Activated CD4-positive, alpha-beta T cell treated with anti-CD3 and anti-CD28 coated beads, Interleukin-2, amount 10 ng/mL, durations not matched to agents 24 days and 14 days (primary cell): ENCODE measurements at regions not wholly inside any gene's neighbourhood (a gene's known extent, or its start where the extent isn't known, plus 50 kb on each side); places are given as distances from the start of the nearest gene placed in this dataset.

Experiments used
- DNase-seq: peaks from one replicate; pipeline ENCODE4 v3.0.0; 2022
- H3K27ac Mint-ChIP-seq: one replicate; pipeline ENCODE4 v1.8.0; 2022; ENCODE audit warnings: mild to moderate bottlenecking, mixed read lengths
- H3K27me3 Mint-ChIP-seq: one replicate; pipeline ENCODE4 v1.8.0; 2022; ENCODE audit warnings: mixed read lengths
- H3K36me3 Mint-ChIP-seq: one replicate; pipeline ENCODE4 v1.8.0; 2022; ENCODE audit warnings: low read depth, mild to moderate bottlenecking, mixed read lengths
- H3K4me1 Mint-ChIP-seq: one replicate; pipeline ENCODE4 v1.8.0; 2021; ENCODE audit warnings: mixed read lengths
- H3K4me3 Mint-ChIP-seq: one replicate; pipeline ENCODE4 v1.8.0; 2022; ENCODE audit warnings: mild to moderate bottlenecking, moderate library complexity, mixed read lengths
- H3K9me3 Mint-ChIP-seq: one replicate; pipeline ENCODE4 v1.8.0; 2021; ENCODE audit warnings: mixed read lengths
- intact Hi-C: fragments of 100-400 bp; cut with micrococcal nuclease; formaldehyde crosslinking; loops from one replicate; pipeline ENCODE4 v1.15.1; 2023

- H3K27me3 Mint-ChIP-seq = no peaks in the 10 kb centered on the region
- peaks cover 10% of the 10 kb centered on the region for H3K9me3 Mint-ChIP-seq
- no peaks in the 10 kb centered on the region for H3K4me1 Mint-ChIP-seq
- intact Hi-C loops = no loop called here
- H3K36me3 Mint-ChIP-seq = no peaks in the 10 kb centered on the region
- no peak overlapping the region for H3K27ac Mint-ChIP-seq
- no peak overlapping the region for H3K4me3 Mint-ChIP-seq
- DNase-seq = peak; percentile 6
Observed at GRCh38 chr20:12808006-12808567, 200.7 kb upstream of the SPTLC3 start.

DNA sequence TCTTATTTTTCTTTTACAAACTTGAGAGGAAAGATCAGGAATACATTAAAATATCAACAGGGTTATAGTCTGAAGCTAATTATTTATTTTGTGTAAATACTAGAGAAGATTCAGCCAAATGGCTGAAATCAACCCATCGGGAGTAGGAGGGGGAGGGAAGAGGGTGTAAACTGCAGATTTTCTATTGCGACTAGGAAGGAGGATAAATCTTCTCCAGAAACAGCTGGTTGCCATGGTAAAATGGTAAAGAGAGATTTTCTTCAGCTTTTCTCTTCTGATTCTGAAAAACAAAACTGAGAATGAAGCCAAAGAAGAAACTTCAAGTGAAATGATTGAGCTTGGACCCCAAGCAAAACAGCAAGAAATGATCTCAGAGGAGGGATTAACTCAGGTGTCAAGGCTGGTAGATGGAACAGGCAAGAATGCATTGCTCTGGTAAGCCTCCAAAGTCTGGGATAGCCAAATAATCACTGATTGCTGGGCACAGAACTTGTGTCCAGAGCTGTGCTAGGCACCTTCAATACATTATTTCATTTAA is 193.5 kb upstream of the SPTLC3 start:
- H3K9me3 Mint-ChIP-seq = peaks cover 3% of the 10 kb centered on the region
- intact Hi-C loops = no loop called here
- no peak overlapping the region for H3K27ac Mint-ChIP-seq
- no peaks in the 10 kb centered on the region for H3K27me3 Mint-ChIP-seq
- H3K4me1 Mint-ChIP-seq = no peaks in the 10 kb centered on the region
- H3K4me3 Mint-ChIP-seq = no peak overlapping the region
- H3K36me3 Mint-ChIP-seq = no peaks in the 10 kb centered on the region
- DNase-seq = no peak

GRCh38 chr20:12815778-12816408 is 192.9 kb upstream of the SPTLC3 start:
- H3K4me1 Mint-ChIP-seq = no peaks in the 10 kb centered on the region
- no peaks in the 10 kb centered on the region for H3K27me3 Mint-ChIP-seq
- H3K36me3 Mint-ChIP-seq = no peaks in the 10 kb centered on the region
- no peaks in the 10 kb centered on the region for H3K9me3 Mint-ChIP-seq
- no peak overlapping the region for H3K4me3 Mint-ChIP-seq
- intact Hi-C loops = no loop called here
- no peak for DNase-seq
- no peak overlapping the region for H3K27ac Mint-ChIP-seq

DNA sequence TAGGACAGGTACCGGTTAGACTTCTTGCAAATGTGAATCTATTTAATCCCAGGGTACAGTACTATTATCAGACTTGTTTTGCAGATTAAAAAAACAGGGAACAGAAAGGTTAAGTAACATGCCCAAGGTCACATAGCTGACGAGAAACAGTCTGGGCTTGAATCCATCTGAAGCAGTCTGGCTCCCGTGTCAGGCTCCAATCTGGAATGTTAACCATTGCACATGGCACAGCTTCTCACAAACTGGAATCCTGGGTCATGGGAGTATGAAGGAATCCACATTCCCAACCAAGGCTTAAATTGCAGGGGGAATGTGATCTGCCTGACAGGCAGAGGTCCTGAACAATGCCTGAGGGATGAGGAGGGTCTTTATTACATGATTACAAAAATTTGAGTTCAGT is 187.5 kb upstream of the SPTLC3 start:
- H3K4me3 Mint-ChIP-seq = no peak overlapping the region
- H3K4me1 Mint-ChIP-seq = no peaks in the 10 kb centered on the region
- no peaks in the 10 kb centered on the region for H3K36me3 Mint-ChIP-seq
- H3K9me3 Mint-ChIP-seq = no peaks in the 10 kb centered on the region
- intact Hi-C loops = no loop called here
- no peaks in the 10 kb centered on the region for H3K27me3 Mint-ChIP-seq
- DNase-seq = no peak
- no peak overlapping the region for H3K27ac Mint-ChIP-seq

DNA sequence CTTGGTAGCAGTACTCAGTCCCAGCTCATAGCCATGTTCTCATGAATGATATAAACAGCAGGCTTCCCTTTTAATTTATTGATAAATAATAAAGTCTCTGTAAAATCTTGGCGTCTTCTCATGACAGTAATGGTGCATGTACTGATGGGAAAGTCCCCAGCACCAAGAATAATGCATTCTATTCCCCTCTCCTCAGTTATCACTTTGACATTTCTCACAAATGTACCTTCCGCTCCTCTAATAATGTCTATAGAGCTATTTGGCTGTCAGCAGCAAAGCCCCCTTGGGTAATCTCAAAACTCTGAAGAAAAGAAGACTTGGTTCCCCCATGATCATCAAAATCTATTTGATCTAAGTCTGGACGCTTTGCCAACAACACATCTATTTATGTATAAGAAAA is 185.0 kb upstream of the SPTLC3 start:
- no peak overlapping the region for H3K4me3 Mint-ChIP-seq
- intact Hi-C loops = no loop called here
- H3K27me3 Mint-ChIP-seq = no peaks in the 10 kb centered on the region

DNA sequence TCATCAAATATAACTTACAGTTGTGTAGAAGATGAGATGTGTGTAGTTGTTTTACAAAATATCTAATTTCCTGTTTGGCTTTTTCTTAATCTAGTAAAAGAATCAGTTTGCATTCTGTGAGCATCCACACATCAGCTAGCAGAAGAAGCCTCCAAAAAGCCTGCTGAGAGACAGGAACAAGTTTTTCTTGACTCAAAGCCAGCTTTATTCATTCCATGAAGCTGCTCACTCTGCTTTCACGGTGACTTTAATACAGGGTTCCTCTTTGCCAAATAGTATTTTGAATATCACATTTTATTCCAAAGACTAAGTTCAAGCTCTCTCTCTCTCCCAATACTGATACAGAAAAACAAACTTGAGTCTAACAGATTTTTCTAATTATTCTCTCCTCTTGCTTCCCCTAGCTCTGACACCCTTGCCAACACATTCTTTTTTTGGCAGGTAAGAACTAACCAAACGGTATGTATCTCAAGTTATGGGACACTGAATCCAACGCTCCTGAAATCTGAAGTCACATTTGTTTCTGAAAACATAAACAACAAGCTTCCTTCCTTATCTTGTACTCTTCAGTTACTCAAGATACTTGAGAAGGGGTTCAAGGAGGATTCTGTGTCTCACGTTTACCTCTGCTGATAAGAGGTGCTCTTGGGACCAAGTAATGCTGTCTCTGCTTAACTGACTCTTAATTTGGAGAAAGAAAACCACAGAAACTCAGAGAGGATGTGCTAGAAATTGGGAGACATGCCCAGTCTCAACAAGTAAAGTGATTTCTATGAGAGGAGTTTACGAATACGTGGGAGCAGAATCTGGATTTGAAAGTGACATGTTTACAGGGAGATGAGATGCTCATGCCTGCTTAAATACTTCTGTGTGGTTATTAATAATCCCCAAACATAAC is 184.2 kb upstream of the SPTLC3 start:
- H3K36me3 Mint-ChIP-seq = no peaks in the 10 kb centered on the region
- no peaks in the 10 kb centered on the region for H3K4me1 Mint-ChIP-seq
- no peak overlapping the region for H3K27ac Mint-ChIP-seq
- H3K4me3 Mint-ChIP-seq = no peak overlapping the region
- intact Hi-C loops = no loop called here
- no peak for DNase-seq
- no peaks in the 10 kb centered on the region for H3K9me3 Mint-ChIP-seq
- no peaks in the 10 kb centered on the region for H3K27me3 Mint-ChIP-seq

More for the DNA sequence above, 185.0 kb upstream of the SPTLC3 start:
- H3K4me1 Mint-ChIP-seq = no peaks in the 10 kb centered on the region
- no peak overlapping the region for H3K27ac Mint-ChIP-seq
- H3K9me3 Mint-ChIP-seq = no peaks in the 10 kb centered on the region
- no peaks in the 10 kb centered on the region for H3K36me3 Mint-ChIP-seq
- no peak for DNase-seq

- H3K36me3 Mint-ChIP-seq = no peaks in the 10 kb centered on the region
- H3K27me3 Mint-ChIP-seq = no peaks in the 10 kb centered on the region
- H3K9me3 Mint-ChIP-seq = no peaks in the 10 kb centered on the region
- no peak overlapping the region for H3K27ac Mint-ChIP-seq
- no peak for DNase-seq
- intact Hi-C loops = no loop called here
- no peak overlapping the region for H3K4me3 Mint-ChIP-seq
- H3K4me1 Mint-ChIP-seq = no peaks in the 10 kb centered on the region
Observed at GRCh38 chr20:12825226-12825595, 183.6 kb upstream of the SPTLC3 start.

GRCh38 chr20:12827816-12828385 is 180.9 kb upstream of the SPTLC3 start:
- no peak for DNase-seq
- intact Hi-C loops = no loop called here
- no peaks in the 10 kb centered on the region for H3K36me3 Mint-ChIP-seq
- H3K4me3 Mint-ChIP-seq = no peak overlapping the region
- H3K9me3 Mint-ChIP-seq = no peaks in the 10 kb centered on the region
- no peaks in the 10 kb centered on the region for H3K4me1 Mint-ChIP-seq
- no peak overlapping the region for H3K27ac Mint-ChIP-seq
- no peaks in the 10 kb centered on the region for H3K27me3 Mint-ChIP-seq

DNA sequence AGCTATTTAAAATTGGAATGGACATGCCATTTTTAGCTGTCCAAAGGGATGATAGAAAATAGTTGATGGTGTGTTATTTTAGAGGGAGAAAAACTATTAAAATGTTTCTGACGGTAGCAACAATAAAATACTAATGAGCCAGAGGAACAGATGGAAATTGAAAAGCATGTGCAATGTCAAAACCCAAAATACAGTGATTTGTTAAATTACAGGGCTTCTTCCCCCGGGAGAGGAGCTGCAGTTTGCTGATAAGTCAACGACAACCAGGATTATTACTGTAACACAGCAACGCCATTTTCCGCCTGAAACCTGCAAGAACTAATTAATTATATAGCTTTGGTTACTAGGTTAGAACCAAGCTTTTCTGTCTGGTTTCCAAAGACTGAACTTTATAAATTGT is 179.6 kb upstream of the SPTLC3 start:
- DNase-seq = no peak
- H3K27me3 Mint-ChIP-seq = no peaks in the 10 kb centered on the region
- no peak overlapping the region for H3K4me3 Mint-ChIP-seq
- H3K4me1 Mint-ChIP-seq = no peaks in the 10 kb centered on the region
- no peaks in the 10 kb centered on the region for H3K9me3 Mint-ChIP-seq
- H3K36me3 Mint-ChIP-seq = no peaks in the 10 kb centered on the region
- intact Hi-C loops = no loop called here
- H3K27ac Mint-ChIP-seq = no peak overlapping the region

GRCh38 chr20:12833861-12834260 is 174.9 kb upstream of the SPTLC3 start:
- Mint-ChIP-seq H3K36me3 (no peaks in the 10 kb centered on the region), H3K9me3 (no peaks in the 10 kb centered on the region), H3K4me3 (no peak overlapping the region), H3K27me3 (no peaks in the 10 kb centered on the region), H3K27ac (no peak overlapping the region), H3K4me1 (no peaks in the 10 kb centered on the region)
- no peak for DNase-seq
- intact Hi-C loops = no loop called here

DNA sequence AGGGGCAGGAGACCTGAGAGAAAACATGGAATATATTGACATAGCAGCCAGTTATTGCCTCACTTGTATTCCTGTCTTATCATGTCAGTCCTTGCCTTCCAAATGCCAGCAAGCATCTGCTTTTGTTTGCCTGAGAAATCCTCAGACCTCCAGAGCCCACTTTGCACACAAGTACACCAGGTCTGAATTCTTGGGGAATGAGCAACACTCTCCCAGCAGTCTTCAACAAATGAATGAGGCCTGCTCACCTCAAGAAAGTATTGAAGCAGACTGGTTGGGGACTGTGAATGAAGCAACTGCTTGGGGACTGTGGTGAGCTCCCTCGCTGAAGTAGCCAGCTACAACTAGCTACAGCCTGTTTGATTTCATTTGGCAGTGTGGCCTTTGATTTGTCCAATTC is 172.8 kb upstream of the SPTLC3 start:
- no peaks in the 10 kb centered on the region for H3K4me1 Mint-ChIP-seq
- DNase-seq = no peak
- intact Hi-C loops = no loop called here
- H3K27me3 Mint-ChIP-seq = no peaks in the 10 kb centered on the region
- no peak overlapping the region for H3K27ac Mint-ChIP-seq
- H3K9me3 Mint-ChIP-seq = no peaks in the 10 kb centered on the region
- H3K4me3 Mint-ChIP-seq = no peak overlapping the region
- no peaks in the 10 kb centered on the region for H3K36me3 Mint-ChIP-seq

GRCh38 chr20:12837646-12838045 is 171.1 kb upstream of the SPTLC3 start:
- Mint-ChIP-seq H3K9me3 (no peaks in the 10 kb centered on the region), H3K36me3 (no peaks in the 10 kb centered on the region), H3K27ac (no peak overlapping the region), H3K27me3 (no peaks in the 10 kb centered on the region), H3K4me1 (no peaks in the 10 kb centered on the region), H3K4me3 (no peak overlapping the region)
- DNase-seq = no peak
- intact Hi-C loops = no loop called here

DNA sequence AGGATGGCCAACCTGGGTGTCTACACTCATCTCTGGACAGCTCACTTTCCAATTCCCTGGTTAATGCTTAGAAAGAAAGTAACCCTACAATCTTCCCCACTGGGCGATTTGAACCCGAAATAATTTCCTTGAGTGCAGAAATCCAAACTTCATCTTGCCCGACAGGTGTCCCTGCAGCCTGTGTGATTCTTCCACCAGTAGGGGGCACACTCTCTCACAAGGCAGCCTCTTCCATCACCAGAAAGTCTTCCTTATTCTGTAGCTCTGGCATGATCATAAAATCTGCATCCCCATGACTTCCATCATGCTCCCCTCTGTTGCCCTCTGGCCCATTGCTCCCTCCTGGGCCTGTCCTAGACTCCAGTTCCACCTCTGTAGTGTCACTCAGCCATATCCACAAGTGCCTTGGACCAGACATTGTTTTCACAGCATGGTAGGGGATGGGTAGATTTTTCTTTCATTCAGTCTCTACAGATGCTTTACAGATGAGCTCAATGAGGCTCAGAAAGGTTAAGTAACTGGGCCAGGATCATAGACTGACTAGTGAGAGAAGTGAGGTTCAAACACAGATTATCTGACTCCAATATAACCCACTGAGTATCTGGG is 170.4 kb upstream of the SPTLC3 start:
- Mint-ChIP-seq H3K4me3 (no peak overlapping the region), H3K4me1 (no peaks in the 10 kb centered on the region), H3K9me3 (no peaks in the 10 kb centered on the region), H3K27me3 (no peaks in the 10 kb centered on the region), H3K27ac (no peak overlapping the region), H3K36me3 (no peaks in the 10 kb centered on the region)
- no peak for DNase-seq
- intact Hi-C loops = no loop called here

DNA sequence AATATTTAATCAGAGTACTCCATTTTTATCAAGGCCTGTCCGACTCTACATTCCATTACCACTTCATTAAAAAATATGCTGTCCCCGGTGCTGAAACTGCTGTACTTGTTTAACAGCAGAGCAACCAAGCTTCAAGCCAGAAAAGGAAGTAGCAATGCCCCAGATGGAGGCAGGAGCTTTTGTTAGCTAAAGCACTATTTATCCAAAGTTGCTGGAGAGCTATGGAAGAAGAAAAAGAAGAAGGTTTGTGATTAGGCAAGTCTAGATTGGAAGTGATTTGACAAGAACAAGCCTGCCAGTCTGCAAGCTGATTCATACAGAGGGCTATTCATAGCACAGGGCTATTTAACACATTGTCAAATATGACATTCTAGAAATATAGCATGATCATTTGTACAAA is 160.9 kb upstream of the SPTLC3 start:
- Mint-ChIP-seq H3K36me3 (no peaks in the 10 kb centered on the region), H3K27me3 (no peaks in the 10 kb centered on the region), H3K4me3 (no peak overlapping the region), H3K9me3 (no peaks in the 10 kb centered on the region), H3K4me1 (no peaks in the 10 kb centered on the region), H3K27ac (no peak overlapping the region)
- intact Hi-C loops = no loop called here
- no peak for DNase-seq
